HG03520 (cell line): ENCODE measurements at regions not wholly inside any gene's neighbourhood (a gene's known extent, or its start where the extent isn't known, plus 50 kb on each side); places are given as distances from the start of the nearest gene placed in this dataset.

ENCODE experiments used
- ATAC-seq: cut with Tn5 transposase; IDR thresholded peaks from one replicate; pipeline ENCODE4 v1.9.1; 2021; ENCODE audit warnings: mild to moderate bottlenecking, moderate library complexity; ENCODE audit not compliant: unreplicated experiment

- ATAC-seq = no peak
Observed at GRCh38 chr6:134117409-134117808, 65.0 kb upstream of the SLC2A12 start.

- ATAC-seq = no peak
Observed at GRCh38 chr6:134115715-134116074, 63.3 kb upstream of the SLC2A12 start.

- no peak for ATAC-seq
Observed at GRCh38 chr6:134114918-134115714, 62.7 kb upstream of the SLC2A12 start.

- ATAC-seq = no peak
Observed at GRCh38 chr6:134114489-134114888, 62.1 kb upstream of the SLC2A12 start.

GRCh38 chr6:134111726-134112125 is 59.3 kb upstream of the SLC2A12 start:
- no peak for ATAC-seq

DNA sequence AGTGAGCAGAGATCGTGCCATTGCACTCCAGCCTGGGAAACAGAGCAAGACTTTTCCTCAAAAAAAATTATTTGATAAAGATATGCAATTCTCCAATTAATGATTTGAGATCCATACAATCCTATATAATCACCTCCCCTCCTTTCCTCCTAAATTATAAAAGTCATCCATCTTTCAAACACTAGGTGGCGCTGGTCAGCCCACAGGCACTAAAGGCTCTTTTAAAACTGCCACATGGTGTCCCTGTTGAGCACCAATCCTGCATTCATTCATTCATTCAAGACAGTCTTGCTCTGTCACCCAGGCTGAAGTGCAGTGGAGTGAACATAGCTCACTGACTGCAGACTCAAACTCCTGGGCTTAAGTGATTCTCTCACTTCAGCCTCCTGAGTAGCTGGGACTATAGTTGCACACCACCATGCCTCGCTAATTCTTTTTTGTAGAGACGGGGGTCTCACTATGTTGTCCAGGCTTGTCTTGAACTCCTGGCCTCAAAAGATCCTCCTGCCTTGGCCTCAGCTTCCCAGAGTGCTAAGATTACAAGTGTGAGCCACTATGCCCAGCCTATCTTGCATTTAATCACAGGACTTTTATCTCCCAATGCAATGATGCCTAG is 58.7 kb upstream of the SLC2A12 start:
- ATAC-seq = peak; percentile 66

GRCh38 chr6:134106702-134107101 is 54.3 kb upstream of the SLC2A12 start:
- ATAC-seq = no peak

DNA sequence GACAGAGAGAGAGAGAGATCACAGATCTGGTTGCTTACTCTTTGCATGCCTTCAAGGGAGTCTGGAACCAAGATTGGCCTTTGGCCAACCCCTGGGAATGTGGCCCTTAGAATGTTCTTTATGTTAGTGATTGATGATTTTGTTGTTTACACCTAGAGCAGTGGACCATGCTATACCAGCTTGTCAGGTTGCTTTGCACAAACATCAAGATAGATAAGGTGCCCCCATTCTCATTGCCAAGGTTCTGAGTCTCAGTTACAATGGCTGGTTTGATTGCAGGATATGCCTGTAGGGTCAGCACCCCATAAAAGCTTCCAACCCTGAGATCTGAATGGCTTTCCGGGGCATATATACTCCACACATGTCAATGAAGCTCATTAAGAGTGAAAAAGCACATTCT is 53.5 kb upstream of the SLC2A12 start:
- ATAC-seq = no peak

DNA sequence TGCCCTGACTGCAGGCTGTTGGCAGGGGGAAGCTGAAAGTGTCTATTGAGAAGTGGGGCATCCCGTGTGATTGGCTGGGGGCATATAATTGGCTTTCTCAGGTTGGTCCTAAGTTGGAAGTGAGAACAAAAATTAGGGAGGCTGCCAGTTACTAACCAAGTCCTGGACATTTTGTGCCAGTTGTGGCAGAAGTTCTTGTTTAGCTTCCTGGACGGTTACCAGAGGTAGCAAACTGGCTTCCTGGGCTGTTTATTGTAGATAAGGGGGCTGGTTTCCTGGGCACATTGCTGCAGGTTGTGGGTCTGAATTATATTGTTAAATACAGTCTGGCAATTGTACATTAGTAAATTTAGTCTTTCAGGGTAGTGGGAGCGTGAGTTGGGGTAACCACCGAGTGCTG is 50.6 kb upstream of the SLC2A12 start:
- no peak for ATAC-seq
